Suprapubic skin (tissue), 4 donors: ENCODE measurements at regions not wholly inside any gene's neighbourhood (a gene's known extent, or its start where the extent isn't known, plus 50 kb on each side); places are given as distances from the start of the nearest gene placed in this dataset.
"Not testable (repeated sequence)": the region's sequence is repeated elsewhere in the genome, so short reads cannot be mapped to it uniquely, and the experiment has no call there.

Experiments used
- DNase-seq, 2 donors: peaks; one replicate each; pipeline ENCODE4 v3.0.0-alpha.2; 2019; ENCODE audit warnings: low spot score in 2 of 2
- H3K27ac ChIP-seq: fragments of 200-600 bp; sonication (generic); one replicate; pipeline ENCODE4 v1.5.1; 2019
- H3K27me3 ChIP-seq: fragments of 200-600 bp; sonication (generic); one replicate; pipeline ENCODE4 v1.5.1; 2019
- H3K36me3 ChIP-seq: fragments of 200-600 bp; sonication (generic); one replicate; pipeline ENCODE4 v1.5.1; 2019
- H3K4me1 ChIP-seq: fragments of 200-600 bp; sonication (generic); one replicate; pipeline ENCODE4 v1.5.1; 2019
- H3K4me3 ChIP-seq: fragments of 200-600 bp; sonication (generic); one replicate; pipeline ENCODE4 v1.5.1; 2019; ENCODE audit warnings: mild to moderate bottlenecking
- H3K9me3 ChIP-seq: fragments of 200-600 bp; sonication (generic); one replicate; pipeline ENCODE4 v1.5.1; 2019
- EP300 ChIP-seq: sonication (generic); formaldehyde crosslinking; IDR thresholded peaks from one replicate; pipeline ENCODE4 v1.6.1; 2017; ENCODE audit warnings: antibody characterized with exemption
- POLR2A ChIP-seq, 2 donors: fragments of 450-650 bp; IDR thresholded peaks; one replicate each; pipeline ENCODE4 v1.6.1; 2017; ENCODE audit warnings: antibody characterized with exemption in 2 of 2, mild to moderate bottlenecking in 2 of 2, moderate library complexity in 2 of 2
- POLR2AphosphoS5 ChIP-seq, 3 donors: sonication (generic); formaldehyde crosslinking; IDR thresholded peaks; one replicate each; pipeline ENCODE4 v1.6.1; 2017; ENCODE audit warnings: antibody characterized with exemption in 3 of 3
- WGBS: methylation state at CpG from one replicate; pipeline ENCODE4 v1.1.5; 2018; 5-methylcytosine and 5-hydroxymethylcytosine counted together
- TF ChIP-seq, protein P1 (sequence below), 2 donors: fragments of 200-600 bp in 1 of 2; fragments of 450-650 bp in 1 of 2; sonication (generic) in 1 of 2; IDR thresholded peaks; one replicate each; pipeline ENCODE4 v1.5.1; 2016 to 2019; ENCODE audit warnings: antibody characterized with exemption in 2 of 2, mild to moderate bottlenecking in 1 of 2, moderate library complexity in 1 of 2

DNA sequence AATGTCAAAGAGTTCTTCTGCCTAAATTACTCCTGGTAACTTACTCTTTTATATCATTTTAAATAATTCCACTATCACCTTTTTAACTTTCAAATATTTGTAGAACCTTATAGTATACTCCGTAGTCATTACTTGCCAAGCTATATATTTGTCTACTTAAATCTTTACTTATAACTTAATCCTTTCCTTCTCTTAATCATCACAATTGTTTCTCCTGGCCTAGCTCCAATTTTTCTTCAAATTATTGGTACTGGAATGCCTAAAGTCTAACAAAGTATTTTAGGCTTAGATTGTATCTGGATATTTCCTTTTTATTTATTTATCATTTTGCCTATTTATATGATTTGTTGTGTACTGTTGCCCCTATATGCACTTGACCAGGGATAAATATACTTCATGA lies 109.5 kb downstream of the MZT1 start:
- no peak for DNase-seq

DNA sequence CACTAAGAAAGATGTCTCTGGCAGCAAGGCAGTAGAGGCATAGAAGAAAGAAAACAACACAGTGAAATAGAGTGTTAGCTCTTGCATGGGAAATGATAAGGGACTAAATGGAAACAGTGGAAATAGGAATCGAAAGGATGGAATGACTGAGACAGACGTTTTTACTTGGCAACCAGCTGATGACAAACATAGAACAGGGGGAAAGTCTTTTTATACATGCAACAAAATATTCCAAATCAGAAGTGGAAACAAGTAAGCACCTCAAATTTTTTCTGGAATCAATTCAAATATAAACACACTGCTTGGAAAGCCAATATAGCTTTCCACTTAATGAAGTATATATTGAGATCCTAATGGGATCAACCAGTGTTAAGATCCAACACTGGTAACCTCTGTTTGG lies 110.2 kb downstream of the MZT1 start:
- 60% methylated on average over 2 of the region's 2 CpGs for WGBS

More for the DNA sequence above, 109.5 kb downstream of the MZT1 start:
- H3K4me1 ChIP-seq: no peaks in the 10 kb centered on the region
- no peak overlapping the region for H3K27ac ChIP-seq
- no peaks in the 10 kb centered on the region for H3K9me3 ChIP-seq
- no peaks in the 10 kb centered on the region for H3K27me3 ChIP-seq
- WGBS: 56% methylated on average over 1 of the region's 1 CpG
- no peak overlapping the region for H3K4me3 ChIP-seq
- no peak for TF ChIP-seq POLR2AphosphoS5 (IDR thresholded peaks at IDR 0.05)
- TF ChIP-seq, protein P1, sequence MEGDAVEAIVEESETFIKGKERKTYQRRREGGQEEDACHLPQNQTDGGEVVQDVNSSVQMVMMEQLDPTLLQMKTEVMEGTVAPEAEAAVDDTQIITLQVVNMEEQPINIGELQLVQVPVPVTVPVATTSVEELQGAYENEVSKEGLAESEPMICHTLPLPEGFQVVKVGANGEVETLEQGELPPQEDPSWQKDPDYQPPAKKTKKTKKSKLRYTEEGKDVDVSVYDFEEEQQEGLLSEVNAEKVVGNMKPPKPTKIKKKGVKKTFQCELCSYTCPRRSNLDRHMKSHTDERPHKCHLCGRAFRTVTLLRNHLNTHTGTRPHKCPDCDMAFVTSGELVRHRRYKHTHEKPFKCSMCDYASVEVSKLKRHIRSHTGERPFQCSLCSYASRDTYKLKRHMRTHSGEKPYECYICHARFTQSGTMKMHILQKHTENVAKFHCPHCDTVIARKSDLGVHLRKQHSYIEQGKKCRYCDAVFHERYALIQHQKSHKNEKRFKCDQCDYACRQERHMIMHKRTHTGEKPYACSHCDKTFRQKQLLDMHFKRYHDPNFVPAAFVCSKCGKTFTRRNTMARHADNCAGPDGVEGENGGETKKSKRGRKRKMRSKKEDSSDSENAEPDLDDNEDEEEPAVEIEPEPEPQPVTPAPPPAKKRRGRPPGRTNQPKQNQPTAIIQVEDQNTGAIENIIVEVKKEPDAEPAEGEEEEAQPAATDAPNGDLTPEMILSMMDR (IDR thresholded peaks at IDR 0.05): no peak
- no peak for TF ChIP-seq POLR2A (IDR thresholded peaks at IDR 0.05)
- TF ChIP-seq EP300: no peak
- H3K36me3 ChIP-seq: no peaks in the 10 kb centered on the region

DNA sequence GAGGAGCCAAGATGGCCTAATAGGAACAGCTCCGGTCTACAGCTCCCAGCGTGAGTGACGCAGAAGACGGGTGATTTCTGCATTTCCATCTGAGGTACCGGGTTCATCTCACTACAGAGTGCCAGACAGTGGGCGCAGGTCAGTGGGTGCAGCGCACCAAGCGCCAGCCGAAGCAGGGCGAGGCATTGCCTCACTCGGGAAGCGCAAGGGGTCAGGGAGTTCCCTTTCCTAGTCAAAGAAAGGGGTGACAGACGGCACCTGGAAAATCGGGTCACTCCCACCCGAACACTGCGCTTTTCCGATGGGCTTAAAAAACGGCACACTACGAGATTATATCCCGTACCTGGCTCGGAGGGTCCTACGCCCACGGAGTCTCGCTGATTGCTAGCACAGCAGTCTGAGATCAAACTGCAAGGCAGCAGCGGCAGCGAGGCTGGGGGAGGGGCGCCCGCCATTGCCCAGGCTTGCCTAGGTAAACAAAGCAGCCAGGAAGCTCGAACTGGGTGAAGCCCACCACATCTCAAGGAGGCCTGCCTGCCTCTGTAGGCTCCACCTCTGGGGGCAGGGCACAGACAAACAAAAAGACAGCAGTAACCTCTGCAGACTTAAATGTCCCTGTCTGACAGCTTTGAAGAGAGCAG lies 117.1 kb downstream of the MZT1 start:
- not testable (repeated sequence) for H3K27ac ChIP-seq, H3K4me1 ChIP-seq, H3K36me3 ChIP-seq, DNase-seq, H3K4me3 ChIP-seq, H3K9me3 ChIP-seq, H3K27me3 ChIP-seq
- WGBS: 89% methylated on average over 25 of the region's 29 CpGs

More for the DNA sequence above, 110.2 kb downstream of the MZT1 start:
- DNase-seq: no peak
- TF ChIP-seq, protein P1 (IDR thresholded peaks at IDR 0.05): no peak
- TF ChIP-seq EP300 (no peak), POLR2AphosphoS5 (IDR thresholded peaks at IDR 0.05) (no peak), POLR2A (IDR thresholded peaks at IDR 0.05) (no peak)
- H3K9me3 ChIP-seq: no peaks in the 10 kb centered on the region
- no peak overlapping the region for H3K4me3 ChIP-seq
- H3K27ac ChIP-seq: no peak overlapping the region
- H3K36me3 ChIP-seq: no peaks in the 10 kb centered on the region
- no peaks in the 10 kb centered on the region for H3K27me3 ChIP-seq
- H3K4me1 ChIP-seq: no peaks in the 10 kb centered on the region

DNA sequence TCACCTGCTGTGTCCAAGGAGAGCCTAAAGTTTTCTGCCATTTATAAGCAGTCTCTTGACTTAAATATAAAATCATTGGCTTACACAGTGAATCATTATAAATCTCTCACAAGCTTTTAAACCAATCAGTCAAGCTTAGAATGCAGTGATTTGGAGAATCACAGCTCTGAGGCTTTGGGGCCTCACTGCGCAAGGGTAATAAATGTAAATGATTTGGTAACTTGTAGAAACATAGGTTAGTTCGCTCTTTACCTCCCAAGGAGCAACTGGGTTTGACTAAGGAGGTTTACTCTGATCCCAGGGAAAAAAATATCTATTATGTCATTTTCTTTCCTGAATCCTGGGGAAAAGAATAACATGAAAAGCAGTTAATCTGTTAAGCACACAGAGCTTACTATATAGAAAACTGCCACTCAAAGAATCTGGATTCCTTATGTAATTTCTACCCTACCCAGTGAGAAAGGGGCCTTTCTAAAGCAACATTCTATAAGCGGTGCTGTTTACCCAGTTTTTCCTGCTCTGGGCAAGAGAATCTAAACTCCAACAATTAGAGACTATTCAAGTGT lies 128.2 kb downstream of the MZT1 start:
- no peak for DNase-seq
- H3K4me3 ChIP-seq: no peak overlapping the region
- TF ChIP-seq POLR2AphosphoS5 (IDR thresholded peaks at IDR 0.05): no peak
- H3K36me3 ChIP-seq: no peaks in the 10 kb centered on the region
- no peaks in the 10 kb centered on the region for H3K9me3 ChIP-seq
- H3K27ac ChIP-seq: no peak overlapping the region
- 71% methylated on average over 3 of the region's 3 CpGs for WGBS
- no peaks in the 10 kb centered on the region for H3K4me1 ChIP-seq
- no peaks in the 10 kb centered on the region for H3K27me3 ChIP-seq

DNA sequence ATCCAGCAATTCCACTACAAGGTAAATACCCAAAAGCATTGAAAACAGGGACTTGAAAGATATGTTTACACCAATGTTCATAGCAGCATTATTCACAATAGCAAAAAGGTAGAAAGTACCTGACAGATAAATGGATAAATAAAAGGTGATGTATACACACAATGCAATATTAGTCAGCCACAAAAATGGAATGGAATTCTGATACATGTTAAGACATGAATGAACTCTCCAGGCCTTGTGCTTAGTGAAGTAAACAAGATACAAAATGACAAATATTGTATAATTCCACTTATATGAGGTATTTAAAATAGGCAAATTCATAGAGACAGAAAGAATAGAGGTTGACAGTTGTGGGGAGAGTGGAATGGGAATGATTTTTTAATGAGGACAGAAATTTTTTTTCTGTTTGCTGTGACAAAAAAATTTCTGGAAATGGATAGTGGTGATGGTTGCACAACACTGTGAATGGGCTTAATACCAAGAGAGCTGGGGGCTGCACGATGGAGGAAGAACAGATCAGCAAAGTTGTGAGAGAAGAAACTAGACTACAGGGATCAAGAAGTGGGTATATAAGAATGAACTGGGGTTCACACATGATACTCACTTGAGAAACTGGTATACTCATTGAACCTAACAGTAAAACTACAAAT lies 137.2 kb downstream of the MZT1 start:
- 69% methylated on average over 1 of the region's 1 CpG for WGBS
- no peaks in the 10 kb centered on the region for H3K9me3 ChIP-seq
- H3K4me3 ChIP-seq: no peak overlapping the region
- H3K27ac ChIP-seq: no peak overlapping the region
- TF ChIP-seq, protein P1 (IDR thresholded peaks at IDR 0.05): no peak
- TF ChIP-seq POLR2AphosphoS5 (IDR thresholded peaks at IDR 0.05): no peak
- no peak for TF ChIP-seq EP300
- no peak for TF ChIP-seq POLR2A (IDR thresholded peaks at IDR 0.05)
- no peaks in the 10 kb centered on the region for H3K27me3 ChIP-seq
- no peaks in the 10 kb centered on the region for H3K36me3 ChIP-seq
- no peaks in the 10 kb centered on the region for H3K4me1 ChIP-seq
- no peak for DNase-seq

DNA sequence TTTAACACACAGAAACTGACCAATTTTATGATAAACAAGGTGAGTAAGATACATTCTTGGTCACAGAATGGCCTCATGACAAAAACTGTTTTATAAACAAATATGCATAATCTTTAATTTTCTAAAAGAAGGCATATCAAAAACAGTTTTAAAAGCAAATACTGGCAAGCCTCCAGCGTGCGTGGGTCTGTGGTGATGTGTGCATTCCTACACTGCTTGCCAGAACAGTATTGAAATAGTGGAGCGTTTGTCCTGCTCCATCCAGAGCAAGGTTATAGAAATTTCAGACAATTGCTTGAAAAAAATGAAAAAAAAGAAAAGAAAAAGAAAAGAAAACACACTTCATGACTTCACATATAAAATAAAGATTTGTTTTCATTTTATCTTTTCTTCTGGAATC lies 140.9 kb downstream of the MZT1 start:
- H3K4me1 ChIP-seq: no peaks in the 10 kb centered on the region
- no peaks in the 10 kb centered on the region for H3K36me3 ChIP-seq
- no peaks in the 10 kb centered on the region for H3K9me3 ChIP-seq
- H3K27me3 ChIP-seq: no peaks in the 10 kb centered on the region
- TF ChIP-seq POLR2A (IDR thresholded peaks at IDR 0.05): no peak
- H3K27ac ChIP-seq: no peak overlapping the region
- no peak for DNase-seq
- no peak overlapping the region for H3K4me3 ChIP-seq
- WGBS: 25% methylated on average over 3 of the region's 3 CpGs
